Vagina (tissue), 2 donors: ENCODE measurements at regions not wholly inside any gene's neighbourhood (a gene's known extent, or its start where the extent isn't known, plus 50 kb on each side); places are given as distances from the start of the nearest gene placed in this dataset.

ENCODE experiments used
- DNase-seq, 2 donors: peaks; one replicate each; pipeline ENCODE4 v3.0.0-alpha.2; 2017; ENCODE audit errors: extremely low spot score in 2 of 2
- H3K27ac ChIP-seq: fragments of 200-600 bp; sonication (generic); one replicate; pipeline ENCODE4 v1.5.1; 2019
- H3K27me3 ChIP-seq: fragments of 200-600 bp; sonication (generic); one replicate; pipeline ENCODE4 v1.5.1; 2019
- H3K36me3 ChIP-seq, 2 donors: fragments of 200-600 bp; sonication (generic); one replicate each; pipeline ENCODE4 v1.5.1; 2017 to 2019
- H3K4me1 ChIP-seq: fragments of 200-600 bp; sonication (generic); one replicate; pipeline ENCODE4 v1.5.1; 2019
- H3K4me3 ChIP-seq, 2 donors: fragments of 200-600 bp; sonication (generic); 1 replicate in 1 of 2; 2 replicates in 1 of 2; pipeline ENCODE4 v1.5.1; 2016 to 2019
- H3K9me3 ChIP-seq: fragments of 200-600 bp; sonication (generic); one replicate; pipeline ENCODE4 v1.5.1; 2019
- POLR2A ChIP-seq, 2 donors: fragments of 450-650 bp; IDR thresholded peaks; one replicate each; pipeline ENCODE4 v1.6.1; 2017; ENCODE audit warnings: antibody characterized with exemption in 2 of 2, mild to moderate bottlenecking in 2 of 2, moderate library complexity in 2 of 2
- POLR2AphosphoS5 ChIP-seq, 2 donors: sonication (generic); formaldehyde crosslinking; IDR thresholded peaks; one replicate each; pipeline ENCODE4 v1.9.0; 2017; ENCODE audit warnings: antibody characterized with exemption in 2 of 2, mild to moderate bottlenecking in 2 of 2, low read depth in 1 of 2; ENCODE audit not compliant: insufficient read depth in 1 of 2
- intact Hi-C: fragments of 100-400 bp; cut with DNase I; formaldehyde crosslinking; loops from one replicate; pipeline ENCODE4 v1.15.1; 2023
- TF ChIP-seq, protein P1 (sequence below), 3 experiments: fragments of 450-650 bp in 2 of 3; fragments of 200-600 bp in 1 of 3; sonication (generic) in 1 of 3; IDR thresholded peaks; one replicate each; pipeline ENCODE4 v1.5.1; 2017 to 2019; ENCODE audit warnings: antibody characterized with exemption in 3 of 3, mild to moderate bottlenecking in 2 of 3, moderate library complexity in 2 of 3

DNA sequence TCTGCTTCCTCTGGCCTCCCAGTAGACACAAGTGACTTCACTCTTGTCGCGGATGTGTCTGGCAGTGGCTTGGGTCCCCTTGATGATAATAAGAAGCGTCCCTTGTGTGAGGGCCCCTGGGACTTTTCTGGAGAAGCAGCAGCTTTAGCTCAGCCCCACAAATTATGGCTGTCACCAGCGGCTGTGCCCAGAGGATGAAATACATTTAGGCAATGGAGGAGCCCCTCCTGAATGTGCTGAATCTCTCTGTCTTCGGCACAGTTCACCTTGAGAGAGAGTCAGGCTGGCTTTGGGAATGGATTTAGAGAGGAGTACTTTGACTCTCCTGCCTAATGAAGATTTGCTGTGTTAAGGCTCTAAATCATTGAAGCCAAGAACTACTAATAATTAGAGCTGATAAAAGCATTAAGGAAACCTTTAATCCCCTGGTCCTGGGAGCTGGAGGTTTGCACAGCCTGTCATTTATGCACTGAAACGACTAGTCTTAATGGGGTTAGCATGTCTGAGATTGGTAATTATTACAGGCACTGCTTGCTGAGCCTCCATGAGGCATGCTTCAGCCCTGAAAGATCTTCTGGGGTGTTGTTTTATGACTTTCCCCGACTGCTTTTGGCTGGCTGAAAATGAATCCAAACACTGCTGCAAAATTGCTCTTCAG is 127.0 kb downstream of the TENT4A start:
- Histone ChIP-seq H3K4me3 (no peak overlapping the region), H3K9me3 (no peaks in the 10 kb centered on the region), H3K4me1 (no peaks in the 10 kb centered on the region), H3K36me3 (no peaks in the 10 kb centered on the region), H3K27ac (no peak overlapping the region), H3K27me3 (no peaks in the 10 kb centered on the region)
- DNase-seq = no peak
- intact Hi-C loops = no loop called here
- TF ChIP-seq POLR2A (IDR thresholded peaks at IDR 0.05) = no peak
- no peak for TF ChIP-seq POLR2AphosphoS5 (IDR thresholded peaks at IDR 0.05; ENCODE audit: insufficient read depth in 1 of 2, low read depth in 1 of 2)
- TF ChIP-seq, protein P1, sequence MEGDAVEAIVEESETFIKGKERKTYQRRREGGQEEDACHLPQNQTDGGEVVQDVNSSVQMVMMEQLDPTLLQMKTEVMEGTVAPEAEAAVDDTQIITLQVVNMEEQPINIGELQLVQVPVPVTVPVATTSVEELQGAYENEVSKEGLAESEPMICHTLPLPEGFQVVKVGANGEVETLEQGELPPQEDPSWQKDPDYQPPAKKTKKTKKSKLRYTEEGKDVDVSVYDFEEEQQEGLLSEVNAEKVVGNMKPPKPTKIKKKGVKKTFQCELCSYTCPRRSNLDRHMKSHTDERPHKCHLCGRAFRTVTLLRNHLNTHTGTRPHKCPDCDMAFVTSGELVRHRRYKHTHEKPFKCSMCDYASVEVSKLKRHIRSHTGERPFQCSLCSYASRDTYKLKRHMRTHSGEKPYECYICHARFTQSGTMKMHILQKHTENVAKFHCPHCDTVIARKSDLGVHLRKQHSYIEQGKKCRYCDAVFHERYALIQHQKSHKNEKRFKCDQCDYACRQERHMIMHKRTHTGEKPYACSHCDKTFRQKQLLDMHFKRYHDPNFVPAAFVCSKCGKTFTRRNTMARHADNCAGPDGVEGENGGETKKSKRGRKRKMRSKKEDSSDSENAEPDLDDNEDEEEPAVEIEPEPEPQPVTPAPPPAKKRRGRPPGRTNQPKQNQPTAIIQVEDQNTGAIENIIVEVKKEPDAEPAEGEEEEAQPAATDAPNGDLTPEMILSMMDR (IDR thresholded peaks at IDR 0.05) = no peak

DNA sequence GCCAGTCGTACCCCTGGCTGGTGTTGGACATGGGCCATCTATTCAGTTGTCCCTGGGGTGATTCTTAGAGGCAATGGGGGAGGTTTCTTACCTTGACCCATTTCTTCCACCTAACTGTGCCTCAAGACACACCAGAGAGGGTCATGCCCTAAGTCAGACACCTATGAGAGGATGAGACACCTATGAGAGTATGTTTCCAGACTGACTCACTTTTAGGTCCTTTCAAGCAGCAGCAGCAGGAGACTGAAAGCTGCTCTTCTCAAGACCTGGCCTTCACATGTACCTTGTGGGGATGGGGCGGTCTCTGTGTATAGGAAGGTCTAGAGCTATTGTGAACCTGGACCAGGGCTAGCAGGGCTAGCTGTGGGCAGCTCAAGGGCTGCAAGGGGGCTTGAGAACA is 130.1 kb downstream of the TENT4A start:
- no peak overlapping the region for H3K27ac ChIP-seq
- no peaks in the 10 kb centered on the region for H3K9me3 ChIP-seq
- DNase-seq = no peak
- no peak overlapping the region for H3K4me3 ChIP-seq
- no peaks in the 10 kb centered on the region for H3K4me1 ChIP-seq
- intact Hi-C loops = no loop called here
- TF ChIP-seq POLR2A (IDR thresholded peaks at IDR 0.05) (no peak), POLR2AphosphoS5 (IDR thresholded peaks at IDR 0.05; ENCODE audit: insufficient read depth in 1 of 2, low read depth in 1 of 2) (no peak)
- TF ChIP-seq, protein P1 (IDR thresholded peaks at IDR 0.05) = no peak
- H3K36me3 ChIP-seq = no peaks in the 10 kb centered on the region
- H3K27me3 ChIP-seq = no peaks in the 10 kb centered on the region

DNA sequence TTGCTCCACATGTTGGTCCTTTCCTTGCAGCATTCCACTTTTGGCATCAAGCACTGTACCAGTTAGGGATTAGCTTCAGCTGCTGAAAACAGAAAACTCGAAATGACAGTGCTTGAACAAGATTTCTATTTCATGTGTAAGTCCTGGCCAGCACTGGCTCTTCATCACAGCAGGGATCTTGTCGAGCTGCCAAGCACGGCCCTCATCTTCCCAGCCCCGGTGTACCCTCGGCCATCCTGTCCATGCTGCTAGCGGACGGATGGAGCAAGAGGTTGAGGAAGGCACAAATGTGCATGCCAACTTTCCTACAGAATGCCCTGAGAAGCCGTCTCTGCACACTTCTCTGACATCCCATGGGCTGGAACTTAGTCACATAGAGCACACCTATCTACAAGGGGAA is 130.6 kb downstream of the TENT4A start:
- H3K4me1 ChIP-seq = no peaks in the 10 kb centered on the region
- intact Hi-C loops = no loop called here
- H3K27ac ChIP-seq = no peak overlapping the region
- no peaks in the 10 kb centered on the region for H3K27me3 ChIP-seq
- TF ChIP-seq, protein P1 (IDR thresholded peaks at IDR 0.05) = no peak
- TF ChIP-seq POLR2AphosphoS5 (IDR thresholded peaks at IDR 0.05; ENCODE audit: insufficient read depth in 1 of 2, low read depth in 1 of 2) = no peak
- TF ChIP-seq POLR2A (IDR thresholded peaks at IDR 0.05) = no peak
- no peak overlapping the region for H3K4me3 ChIP-seq
- H3K36me3 ChIP-seq = no peaks in the 10 kb centered on the region
- no peak for DNase-seq
- H3K9me3 ChIP-seq = no peaks in the 10 kb centered on the region

DNA sequence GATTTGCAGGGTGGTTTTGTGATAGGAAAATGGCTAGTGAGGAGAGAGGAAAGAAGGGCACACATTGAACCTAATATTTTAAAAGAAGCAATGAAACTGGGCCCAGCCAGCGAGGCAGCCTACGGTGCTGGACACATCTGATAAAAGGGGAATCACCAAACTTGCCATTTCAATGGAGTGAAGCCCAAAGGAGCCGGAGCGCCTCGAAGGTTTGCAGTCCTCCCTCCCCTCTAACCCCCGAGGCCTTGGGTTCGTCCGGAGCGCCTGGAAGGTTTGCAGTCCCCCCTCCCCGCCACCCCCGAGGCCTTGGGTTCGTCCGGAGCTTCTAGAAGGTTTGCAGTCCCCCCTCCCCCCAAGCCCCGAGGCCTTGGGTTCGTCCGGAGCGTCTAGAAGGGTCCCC is 132.6 kb downstream of the TENT4A start:
- TF ChIP-seq POLR2AphosphoS5 (IDR thresholded peaks at IDR 0.05; ENCODE audit: insufficient read depth in 1 of 2, low read depth in 1 of 2) (no peak), POLR2A (IDR thresholded peaks at IDR 0.05) (no peak)
- TF ChIP-seq, protein P1 (IDR thresholded peaks at IDR 0.05) = no peak

DNA sequence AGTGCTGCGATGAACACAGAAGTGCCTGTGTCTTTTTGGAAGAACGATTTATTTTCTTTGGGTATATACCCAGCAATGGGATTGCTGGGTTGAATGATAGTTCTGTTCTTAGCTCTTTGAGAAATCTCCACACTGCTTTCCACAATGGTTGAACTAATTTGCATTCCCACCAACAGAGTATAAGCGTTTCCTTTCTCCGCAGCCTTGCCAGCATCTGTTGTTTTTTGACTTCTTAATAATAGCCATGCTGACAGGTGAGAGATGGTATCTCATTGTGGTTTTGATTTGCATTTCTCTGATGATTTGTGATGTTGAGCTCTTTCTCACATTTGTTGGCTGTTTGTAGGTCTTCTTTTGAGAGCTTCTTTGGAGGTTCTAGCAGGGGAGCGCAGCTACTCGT is 134.6 kb downstream of the TENT4A start:
- no peak for DNase-seq
- H3K9me3 ChIP-seq = no peaks in the 10 kb centered on the region
- intact Hi-C loops = no loop called here
- H3K27ac ChIP-seq = no peak overlapping the region
- H3K27me3 ChIP-seq = no peaks in the 10 kb centered on the region
- TF ChIP-seq, protein P1 (IDR thresholded peaks at IDR 0.05) = no peak
- TF ChIP-seq POLR2A (IDR thresholded peaks at IDR 0.05) (no peak), POLR2AphosphoS5 (IDR thresholded peaks at IDR 0.05; ENCODE audit: insufficient read depth in 1 of 2, low read depth in 1 of 2) (no peak)
- no peaks in the 10 kb centered on the region for H3K36me3 ChIP-seq
- no peaks in the 10 kb centered on the region for H3K4me1 ChIP-seq
- H3K4me3 ChIP-seq = no peak overlapping the region

More for the DNA sequence above, 132.6 kb downstream of the TENT4A start:
- intact Hi-C loops = no loop called here
- H3K9me3 ChIP-seq = no peaks in the 10 kb centered on the region
- no peaks in the 10 kb centered on the region for H3K4me1 ChIP-seq
- no peaks in the 10 kb centered on the region for H3K27me3 ChIP-seq
- DNase-seq = no peak
- H3K36me3 ChIP-seq = no peaks in the 10 kb centered on the region
- no peak overlapping the region for H3K4me3 ChIP-seq
- no peak overlapping the region for H3K27ac ChIP-seq
